ENCODE measurements at regions not wholly inside any gene's neighbourhood (a gene's known extent, or its start where the extent isn't known, plus 50 kb on each side); places are given as distances from the start of the nearest gene placed in this dataset.

DNA sequence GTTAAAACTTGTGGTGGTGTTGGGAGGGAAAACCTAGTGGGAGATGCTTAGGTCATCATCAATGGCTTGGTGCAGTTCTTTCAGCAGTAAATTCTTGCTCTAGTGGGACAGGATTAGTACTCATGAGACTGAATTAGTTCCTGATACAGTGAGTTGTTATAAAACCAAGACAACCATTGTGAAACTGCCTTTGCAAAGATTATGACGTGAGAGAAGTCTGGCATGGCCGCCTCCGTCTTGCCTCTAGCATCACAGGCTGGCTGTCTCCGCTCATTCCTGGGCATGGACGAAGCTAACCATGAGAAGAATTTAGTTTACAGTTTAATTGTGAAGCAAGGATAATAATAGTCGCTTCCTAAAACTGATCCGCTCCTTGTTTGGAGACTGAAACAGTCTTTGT is 186.4 kb downstream of the KIF20B start:
- DNase-seq: no peak

DNA sequence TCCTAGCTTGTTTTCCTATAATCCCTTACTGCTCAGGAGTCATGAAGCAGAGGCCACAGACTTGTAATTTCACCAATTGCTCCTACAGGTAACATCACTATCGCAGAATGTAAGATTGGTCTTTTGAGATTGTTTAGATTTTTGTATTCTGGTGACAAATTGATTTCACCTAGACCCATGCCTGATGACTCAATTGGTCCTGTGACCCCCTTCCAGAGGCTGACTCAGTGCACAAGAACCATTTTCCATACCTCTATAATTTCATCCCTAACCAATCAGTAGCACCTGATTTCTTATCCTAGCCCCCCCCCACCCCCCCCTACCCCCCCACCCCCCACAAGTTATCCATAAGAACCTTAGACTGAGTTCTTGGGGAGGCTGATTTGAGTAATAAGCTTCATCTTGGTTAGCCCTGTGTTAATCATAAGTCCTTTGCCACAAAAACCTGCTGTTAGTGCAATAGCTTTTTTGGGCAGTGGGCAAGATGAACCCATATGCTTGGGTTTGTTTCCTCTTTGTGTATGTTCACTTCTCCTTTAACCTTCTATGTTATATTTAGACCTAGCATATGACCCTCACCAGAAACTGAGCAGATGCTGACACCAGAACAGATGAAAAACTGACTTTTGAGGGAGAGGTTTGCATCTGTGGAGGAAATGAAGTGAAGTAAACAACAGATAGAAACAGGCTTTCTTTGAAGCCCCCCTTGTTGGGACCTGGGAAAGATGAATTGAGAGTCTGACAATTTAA is 187.1 kb downstream of the KIF20B start:
- DNase-seq: no peak

DNA sequence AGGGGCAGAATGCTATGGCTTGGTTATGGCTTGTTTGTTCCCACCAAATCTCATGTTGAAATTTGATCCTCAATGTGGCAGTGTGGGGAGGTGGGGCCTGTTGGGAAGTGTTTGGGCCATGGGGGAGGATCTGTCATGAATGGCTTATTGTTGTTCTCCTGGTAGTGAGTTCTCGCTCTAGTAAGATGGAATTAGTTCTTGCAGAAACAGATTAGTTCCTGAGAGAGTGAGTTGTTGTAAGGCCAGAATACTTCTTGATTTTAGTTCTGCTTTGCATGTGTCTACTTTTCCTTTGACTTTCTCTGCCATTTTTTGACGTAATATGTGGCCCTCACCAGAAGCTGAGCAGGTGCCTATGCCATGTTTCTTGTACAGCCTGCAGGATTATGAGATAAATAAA is 188.2 kb downstream of the KIF20B start:
- no peak for DNase-seq

DNA sequence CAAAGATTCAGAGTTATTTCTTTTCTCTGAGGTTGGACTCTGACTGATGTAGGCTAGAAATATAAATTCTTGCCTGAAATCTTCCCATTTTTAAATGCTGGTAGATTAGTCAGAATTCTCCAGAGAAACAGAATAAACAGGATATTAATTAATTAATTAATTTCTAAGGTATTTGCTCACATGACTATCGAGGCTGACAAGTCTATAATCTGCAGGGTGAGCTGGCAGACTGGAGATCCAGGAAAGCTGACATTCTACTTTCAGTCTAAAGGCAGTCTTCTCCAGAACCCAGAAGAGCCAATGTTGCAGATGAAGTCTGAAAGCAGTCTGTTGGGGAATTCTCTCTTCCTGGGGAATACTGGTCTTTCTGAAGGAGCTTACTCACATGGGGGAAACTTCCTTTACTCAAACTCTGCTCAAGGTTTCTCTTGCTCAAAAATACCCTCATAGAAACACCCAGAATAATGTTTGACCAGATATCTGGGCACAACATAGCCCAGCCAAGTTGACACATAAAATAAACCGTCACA is 189.7 kb downstream of the KIF20B start:
- no peak for DNase-seq

DNA sequence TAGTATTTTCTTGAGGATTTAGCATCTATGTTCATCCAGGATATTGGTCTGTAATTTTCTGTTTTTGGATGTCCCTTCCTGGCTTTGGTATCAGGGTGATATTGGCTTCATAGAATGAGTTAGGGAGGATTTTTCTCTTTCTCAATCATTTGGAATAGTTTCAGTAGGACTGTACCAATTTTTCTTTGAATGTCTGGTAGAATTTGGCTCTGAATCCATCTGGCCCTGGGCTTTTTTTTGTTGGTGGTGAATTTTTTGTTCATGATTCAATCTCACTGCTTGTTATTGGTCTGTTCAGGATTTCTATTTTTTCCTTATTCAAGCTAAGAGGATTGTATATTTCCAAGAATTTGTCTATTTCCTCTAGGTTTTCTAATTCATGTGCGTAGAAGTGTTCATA is 192.7 kb downstream of the KIF20B start:
- no peak for DNase-seq

DNA sequence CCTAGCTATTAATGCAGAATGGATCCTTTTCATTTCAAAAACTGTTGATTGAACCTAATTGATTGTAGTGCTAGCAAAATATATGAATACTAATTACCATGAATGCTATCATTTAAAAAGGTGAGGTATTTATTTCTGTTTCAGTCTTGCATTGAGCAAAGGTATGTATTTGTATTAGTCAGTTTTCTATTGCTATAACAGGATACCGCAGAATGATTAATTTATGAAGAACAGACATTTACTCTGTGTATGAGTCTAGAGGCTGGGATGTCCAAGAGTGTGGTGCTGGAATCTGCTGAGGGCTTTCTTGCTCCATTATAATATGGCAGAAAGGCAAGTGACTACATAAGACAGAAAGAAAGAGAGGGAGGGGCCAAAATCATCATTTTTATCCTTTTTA is 199.2 kb downstream of the KIF20B start:
- DNase-seq: no peak

DNA sequence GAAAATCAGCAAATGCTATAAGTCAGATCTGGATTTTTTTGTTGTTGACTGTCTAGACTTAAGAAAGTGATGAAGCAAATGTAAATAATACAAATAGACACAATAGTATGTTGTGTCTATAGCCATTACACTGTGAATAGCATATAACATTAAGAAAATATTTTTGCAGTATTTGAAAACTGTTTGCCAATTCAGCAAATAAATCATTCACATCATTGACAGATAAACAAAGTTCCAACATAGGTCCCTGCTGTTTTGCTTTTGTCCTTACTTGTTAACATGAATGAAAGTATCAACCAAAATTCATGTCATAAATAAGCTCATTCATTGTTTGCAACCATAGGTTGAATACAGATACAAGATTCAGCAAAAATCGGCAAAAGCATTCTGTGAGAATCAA is 200.5 kb downstream of the KIF20B start:
- DNase-seq: no peak

DNA sequence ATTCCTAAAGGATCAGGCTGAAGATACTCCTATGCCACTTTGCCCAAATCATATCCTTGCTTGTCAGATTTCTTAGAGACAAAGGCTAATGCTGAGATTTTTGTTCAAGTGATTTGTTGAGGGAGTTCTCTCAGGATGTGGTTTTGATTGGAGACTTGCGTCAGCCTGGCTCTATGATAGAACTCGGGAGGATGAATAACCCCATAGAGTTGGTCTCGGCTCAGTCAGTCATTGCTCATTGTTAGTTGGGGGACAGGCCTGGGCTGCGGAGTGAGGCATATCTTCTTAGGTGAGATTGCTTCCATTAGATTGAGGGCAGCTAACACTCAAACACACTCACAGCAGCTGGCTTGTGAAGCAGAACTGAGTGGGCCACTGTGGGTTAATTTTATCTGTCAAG is 203.4 kb downstream of the KIF20B start:
- no peak for DNase-seq

DNA sequence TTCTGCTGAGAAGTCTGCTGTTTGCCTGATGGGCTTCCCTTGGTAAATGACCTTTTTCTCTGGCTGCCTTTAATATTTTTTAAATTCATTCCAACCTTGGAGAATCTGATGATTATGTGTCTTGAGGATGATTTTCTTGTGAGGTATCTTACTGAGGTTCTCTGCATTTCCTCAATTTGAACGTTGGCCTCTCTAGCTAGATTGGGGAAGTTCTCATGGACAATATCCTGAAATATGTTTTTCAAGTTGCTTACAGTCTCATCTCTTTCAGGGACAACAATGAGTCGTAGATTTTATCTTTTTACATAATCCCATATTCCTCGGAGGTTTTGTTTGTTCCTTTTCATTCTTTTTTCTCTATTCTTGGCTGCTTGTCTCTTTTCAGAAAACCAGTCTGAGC is 208.4 kb downstream of the KIF20B start:
- DNase-seq: no peak

DNA sequence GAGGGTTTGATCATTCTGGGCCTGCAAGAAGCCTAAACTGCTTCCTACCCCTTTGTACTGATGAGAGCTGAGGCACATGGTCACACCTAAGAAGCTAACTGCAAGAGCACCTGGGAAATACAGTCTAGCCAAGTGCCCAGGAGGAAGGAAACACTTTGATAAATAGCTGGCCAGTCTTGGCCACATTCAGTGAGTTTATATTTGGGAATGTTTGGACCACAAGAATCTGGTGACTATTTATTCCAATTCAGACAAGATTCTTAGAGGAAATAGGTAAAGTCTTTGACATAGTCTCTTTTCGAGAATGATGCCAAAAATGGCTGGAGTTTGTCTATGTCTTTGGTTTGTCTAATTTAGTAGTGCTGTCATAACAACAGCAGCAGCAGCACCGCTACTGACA is 213.6 kb downstream of the KIF20B start:
- no peak for DNase-seq

DNA sequence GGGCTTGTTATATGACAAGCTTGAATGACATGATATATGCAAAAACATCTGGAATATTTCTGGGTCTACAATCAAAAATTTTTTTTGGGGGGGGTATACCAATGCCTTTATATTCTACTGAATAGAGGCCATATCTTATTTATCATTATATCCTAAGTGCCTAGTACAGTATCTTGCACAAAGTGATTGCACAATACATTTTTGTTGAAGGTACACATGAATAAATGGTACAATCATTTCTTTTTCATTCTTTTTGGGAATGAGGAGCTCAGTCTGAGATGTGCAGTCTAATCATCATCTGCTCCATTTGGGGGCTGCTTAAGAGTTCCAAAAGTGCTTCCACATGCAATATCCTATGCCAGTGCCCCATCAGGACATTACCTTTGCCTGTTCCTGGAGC is 214.6 kb downstream of the KIF20B start:
- DNase-seq: no peak

DNA sequence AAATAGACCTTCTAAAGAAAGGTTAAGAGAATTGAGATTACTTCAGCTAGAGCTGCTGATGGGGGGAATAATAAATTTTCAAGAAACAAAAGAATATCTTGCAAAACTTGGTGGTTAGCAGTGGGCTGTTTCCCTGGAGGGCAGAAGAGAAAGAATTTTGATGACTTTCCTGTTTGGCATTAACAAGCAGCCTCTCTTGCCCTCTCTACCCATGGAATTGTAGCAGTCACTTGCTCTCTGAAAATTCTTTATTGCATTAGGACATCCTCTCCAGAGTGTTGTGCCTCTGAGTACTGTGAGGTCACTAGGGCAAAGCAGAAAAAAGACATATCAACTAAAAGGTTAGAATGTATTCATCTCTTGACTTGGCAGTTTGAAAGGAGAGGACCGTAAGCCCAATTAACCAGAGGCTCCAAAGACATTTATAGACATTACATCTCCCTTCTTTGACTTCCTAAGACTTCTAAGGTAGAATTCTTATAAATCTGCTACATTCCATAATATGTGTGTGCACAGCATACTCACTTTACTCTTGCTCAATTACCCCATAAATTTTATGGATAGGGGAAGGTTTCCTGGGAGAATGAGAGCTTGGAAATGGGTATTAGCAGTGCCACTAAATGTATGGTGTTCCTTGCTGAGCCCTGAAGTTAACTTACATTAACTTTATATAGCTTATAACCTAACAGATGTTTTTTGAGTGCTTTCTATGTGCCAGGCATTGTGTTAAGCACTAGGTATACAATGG is 215.3 kb downstream of the KIF20B start:
- no peak for DNase-seq

DNA sequence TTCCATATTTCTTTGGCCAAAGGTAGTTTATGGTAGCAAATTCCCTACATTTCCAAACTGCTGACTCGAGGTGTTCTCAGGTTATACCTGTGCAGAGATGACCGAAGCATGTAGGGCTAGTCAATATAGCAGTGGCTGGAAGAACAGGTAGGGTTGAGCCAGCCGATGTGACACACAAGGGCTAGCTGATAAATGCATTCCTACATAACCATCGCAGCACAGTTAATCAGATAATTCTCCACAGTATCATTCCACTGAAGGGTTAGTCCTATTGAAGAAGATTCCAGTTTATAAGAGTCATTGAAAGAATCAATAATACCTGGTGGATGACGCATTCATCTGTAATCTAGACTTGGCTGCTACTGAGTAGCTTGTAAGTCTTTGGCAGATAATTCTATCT is 220.0 kb downstream of the KIF20B start:
- no peak for DNase-seq

DNA sequence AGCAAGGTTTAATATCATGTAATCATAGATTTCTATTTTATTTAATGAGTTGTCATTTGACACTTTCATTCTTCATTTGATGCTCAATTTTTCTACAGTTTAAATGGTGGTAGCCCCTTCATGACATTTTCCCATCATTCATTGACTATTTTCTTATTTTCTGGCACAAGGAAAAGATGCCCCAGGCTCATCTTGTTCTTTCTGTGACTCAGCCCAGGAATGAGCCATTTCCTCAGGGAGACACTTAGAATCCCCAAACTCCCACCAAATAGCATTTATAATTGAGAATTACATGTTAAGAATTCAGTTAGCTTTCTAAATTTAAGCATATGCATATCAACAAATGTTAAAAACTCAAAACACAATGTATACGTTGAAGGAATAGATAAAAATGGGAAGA is 222.3 kb downstream of the KIF20B start:
- no peak for DNase-seq

DNA sequence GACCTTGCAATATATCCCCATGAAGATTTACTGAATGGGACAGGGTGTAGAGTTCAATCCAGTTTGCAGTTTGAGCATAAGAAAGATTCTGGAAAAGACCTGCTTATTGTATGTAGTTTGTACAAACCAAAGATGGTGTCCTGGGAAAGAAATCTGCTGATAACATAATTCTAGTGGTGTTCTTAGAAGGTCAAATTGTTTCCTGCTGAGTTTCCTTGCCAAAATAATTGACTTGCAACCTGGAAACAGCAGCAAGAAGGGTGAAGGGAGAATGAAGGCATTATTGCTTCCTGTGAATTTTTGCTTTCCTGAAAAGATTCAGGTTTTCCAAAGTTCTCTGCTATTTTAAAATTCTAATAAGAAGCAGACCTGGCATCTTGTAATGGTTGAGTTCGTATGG is 222.9 kb downstream of the KIF20B start:
- no peak for DNase-seq

DNA sequence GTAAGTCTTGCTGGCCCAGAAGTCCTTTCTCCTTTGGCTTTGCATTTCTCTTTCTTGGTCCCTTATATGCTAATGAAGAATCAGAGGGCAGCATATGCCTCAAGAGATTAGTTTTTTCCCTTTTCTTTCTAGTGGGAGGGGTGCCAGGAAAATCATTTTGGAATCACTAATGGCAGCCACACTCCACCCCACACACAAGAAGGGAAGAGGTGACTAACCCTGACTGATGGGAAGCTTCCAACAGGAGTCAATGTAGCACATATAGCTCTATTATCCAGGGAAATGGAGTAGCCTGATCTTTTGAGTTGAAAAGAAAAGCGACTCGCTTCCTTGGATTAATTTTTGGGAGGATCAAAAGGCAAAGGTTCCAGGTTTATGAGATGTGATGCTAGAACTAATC is 225.3 kb downstream of the KIF20B start:
- no peak for DNase-seq

DNA sequence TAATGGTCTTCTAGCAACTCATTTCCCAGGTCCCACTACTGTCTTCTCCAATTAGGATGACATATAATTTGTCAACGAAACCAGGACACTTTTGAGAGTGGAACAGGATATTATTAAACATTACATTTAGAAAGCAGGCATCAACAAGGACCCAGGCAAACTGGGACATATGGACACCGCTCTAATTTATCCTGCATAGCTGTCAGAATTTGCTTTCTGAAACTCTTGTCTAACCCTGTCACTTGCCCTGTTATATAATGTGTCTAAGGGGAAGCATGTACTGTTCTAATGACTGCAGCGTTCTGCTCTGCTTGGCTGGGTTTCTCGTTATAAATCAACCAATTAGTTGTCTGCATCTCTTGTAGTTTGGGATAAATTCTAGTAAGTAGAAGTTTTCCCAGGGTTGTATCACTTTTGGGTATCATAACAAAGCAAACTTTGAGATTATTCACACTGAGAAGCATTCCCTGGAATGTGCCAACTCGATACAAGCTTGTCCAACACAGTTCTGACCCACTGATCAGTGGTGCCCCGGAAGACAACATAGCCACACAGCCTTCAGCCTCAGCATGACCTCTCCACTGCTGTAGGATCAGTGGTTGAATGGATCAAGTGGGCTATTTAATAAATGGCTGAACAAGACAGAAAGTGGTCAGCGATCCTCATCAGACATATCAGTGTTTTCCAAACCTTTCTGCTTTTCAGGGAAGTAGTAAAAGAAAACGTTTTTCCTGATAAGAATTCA is 228.1 kb downstream of the KIF20B start:
- DNase-seq: no peak

DNA sequence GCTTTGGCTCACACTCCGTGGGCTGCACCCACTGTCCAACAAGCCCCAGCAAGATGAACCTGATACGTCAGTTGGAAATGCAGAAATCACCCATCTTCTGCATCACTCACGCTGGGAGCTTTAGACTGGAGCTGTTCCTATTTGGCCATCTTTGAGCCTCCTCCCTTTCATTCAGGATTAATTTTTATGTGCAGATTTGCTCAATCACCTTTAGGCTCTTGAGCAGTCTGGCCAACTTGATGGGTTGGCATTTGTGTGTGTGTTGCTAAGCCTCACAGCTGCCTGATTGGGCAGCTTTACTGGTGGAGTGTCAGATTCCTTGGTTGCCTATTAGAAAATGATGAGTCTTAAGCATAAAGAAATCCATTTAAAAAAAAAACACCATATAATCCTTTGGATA is 236.1 kb downstream of the KIF20B start:
- DNase-seq: no peak

DNA sequence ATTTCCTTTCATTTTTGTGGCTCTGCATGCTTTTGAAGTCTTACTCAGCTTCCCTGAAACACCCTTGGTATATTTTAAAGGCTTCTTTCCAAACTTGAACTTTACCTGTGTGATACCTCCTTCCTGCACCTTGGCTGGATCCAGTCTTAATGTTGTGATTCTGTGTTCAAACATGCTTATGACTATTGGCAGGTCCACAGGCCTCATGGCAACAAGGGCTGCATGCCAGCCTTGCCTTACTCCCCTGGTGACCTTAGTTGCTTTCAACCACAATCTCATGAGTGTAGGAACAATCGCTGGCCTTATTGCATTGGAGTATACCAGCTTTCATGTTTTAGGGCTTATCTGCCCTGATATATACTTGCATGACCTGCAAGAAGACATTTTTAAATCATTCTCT is 238.7 kb downstream of the KIF20B start:
- DNase-seq: no peak

DNA sequence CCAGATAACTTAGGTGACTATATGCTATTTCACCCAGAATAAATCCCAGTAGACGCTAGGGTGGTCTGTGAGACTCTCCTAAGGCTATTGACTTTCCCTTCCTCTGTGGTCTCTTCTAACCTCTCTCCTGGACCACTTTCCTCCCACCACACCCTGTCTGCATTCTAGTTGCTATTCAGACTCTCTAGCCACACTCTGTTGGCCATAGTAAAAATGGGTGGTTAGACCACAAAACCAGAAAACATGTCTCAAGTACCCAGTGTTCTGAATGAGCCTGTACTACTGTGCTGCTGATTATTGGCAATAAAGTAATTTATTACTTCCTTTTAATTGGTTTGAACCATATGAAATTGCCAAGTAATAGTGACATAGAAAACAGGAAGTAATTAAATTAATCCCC is 240.8 kb downstream of the KIF20B start:
- no peak for DNase-seq

DNA sequence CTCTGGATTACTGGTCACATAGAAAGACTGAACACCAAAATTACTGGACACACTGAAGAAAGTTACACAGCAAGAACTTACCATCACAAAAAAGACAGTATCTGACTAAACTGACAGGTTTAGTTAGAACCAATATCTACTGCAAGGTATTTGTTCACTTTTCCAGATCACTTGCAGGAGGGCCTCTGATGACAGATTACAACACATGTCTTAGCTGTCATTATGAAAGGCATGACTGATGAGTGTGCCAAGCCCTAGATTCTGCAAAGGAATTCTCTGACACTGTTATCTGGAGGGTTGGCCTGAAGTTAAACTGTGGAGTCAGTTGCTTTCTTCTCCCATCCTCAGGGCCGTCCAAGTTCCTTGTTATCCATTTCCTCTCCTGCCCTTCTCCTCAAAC is 242.7 kb downstream of the KIF20B start:
- no peak for DNase-seq

DNA sequence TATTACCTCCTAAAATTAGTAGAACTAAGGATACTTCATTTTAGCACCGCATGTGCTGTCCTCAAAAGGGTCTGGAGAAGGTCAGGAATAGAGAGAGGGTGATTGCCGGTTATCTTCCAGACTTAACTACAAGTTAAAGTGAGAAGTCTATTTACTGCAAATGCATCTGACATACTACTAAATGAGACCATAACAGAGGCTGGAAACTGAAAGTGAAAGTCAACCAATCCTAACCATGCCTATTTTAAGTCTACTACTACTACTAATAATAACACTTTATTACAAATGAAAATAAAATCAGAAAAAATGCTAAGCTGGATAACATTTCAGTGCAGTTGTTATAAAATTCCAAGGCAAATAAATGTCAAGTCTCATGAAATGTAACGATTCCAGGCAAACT is 244.7 kb downstream of the KIF20B start:
- DNase-seq: no peak

DNA sequence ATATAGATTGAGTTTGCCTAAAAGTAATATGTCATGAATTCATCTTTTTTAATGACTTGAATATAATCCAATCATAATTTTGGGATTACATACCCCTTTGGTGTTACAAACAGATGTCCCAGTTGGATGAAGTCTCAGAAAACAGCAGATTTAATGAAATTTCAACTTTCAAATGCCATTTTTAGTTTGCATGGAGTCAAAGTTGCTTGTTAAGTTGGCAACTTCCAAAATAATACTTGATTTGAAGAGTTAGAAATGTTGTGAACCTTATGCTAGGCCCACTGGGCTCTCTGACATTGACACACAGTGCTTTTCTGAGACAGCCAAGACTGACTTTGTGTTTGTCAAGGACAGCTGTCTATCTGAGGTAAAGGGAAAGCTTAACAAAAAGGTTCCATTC is 248.1 kb downstream of the KIF20B start:
- no peak for DNase-seq

DNA sequence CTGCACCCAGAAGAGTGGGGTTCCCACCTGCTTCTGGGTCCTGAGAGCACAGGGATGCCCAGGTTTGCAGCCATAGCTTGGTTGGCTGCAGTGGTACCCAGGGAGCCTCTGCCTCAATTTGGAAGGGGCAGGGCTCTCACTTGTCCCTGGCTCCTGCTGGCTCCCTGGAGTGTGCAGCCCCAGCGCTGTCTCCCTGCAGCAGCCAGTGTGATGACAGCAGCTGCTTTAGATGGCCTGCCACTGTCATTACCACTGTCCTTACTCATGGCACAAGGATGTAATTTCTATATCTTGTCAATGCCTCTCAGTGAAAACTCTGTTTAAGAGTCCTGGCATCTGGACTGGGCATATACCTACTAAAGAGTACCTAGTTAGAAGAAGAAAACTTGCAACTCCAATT is 250.9 kb downstream of the KIF20B start:
- DNase-seq: no peak

All from DMS153 (cell line).